PC-3 (cell line): ENCODE measurements at regions not wholly inside any gene's neighbourhood (a gene's known extent, or its start where the extent isn't known, plus 50 kb on each side); places are given as distances from the start of the nearest gene placed in this dataset.

Experiments used
- EZH2 ChIP-seq: fragments of 300-600 bp; sonication (generic); IDR thresholded peaks from one replicate; pipeline ENCODE4 v1.6.1; 2017; ENCODE audit warnings: antibody characterized with exemption, mild to moderate bottlenecking, low read length; ENCODE audit not compliant: unreplicated experiment
- EZH2phosphoT487 ChIP-seq: fragments of 300-600 bp; sonication (generic); IDR thresholded peaks from 2 replicates; pipeline ENCODE4 v1.6.1; 2018; ENCODE audit warnings: mild to moderate bottlenecking, antibody characterized with exemption, low read length, borderline replicate concordance
- TF ChIP-seq, protein P1 (sequence below): fragments of 300-600 bp; sonication (generic); conservative IDR thresholded peaks from 2 replicates; pipeline ENCODE4 v1.5.1; 2017; ENCODE audit warnings: antibody characterized with exemption, low read depth, mild to moderate bottlenecking, low read length

DNA sequence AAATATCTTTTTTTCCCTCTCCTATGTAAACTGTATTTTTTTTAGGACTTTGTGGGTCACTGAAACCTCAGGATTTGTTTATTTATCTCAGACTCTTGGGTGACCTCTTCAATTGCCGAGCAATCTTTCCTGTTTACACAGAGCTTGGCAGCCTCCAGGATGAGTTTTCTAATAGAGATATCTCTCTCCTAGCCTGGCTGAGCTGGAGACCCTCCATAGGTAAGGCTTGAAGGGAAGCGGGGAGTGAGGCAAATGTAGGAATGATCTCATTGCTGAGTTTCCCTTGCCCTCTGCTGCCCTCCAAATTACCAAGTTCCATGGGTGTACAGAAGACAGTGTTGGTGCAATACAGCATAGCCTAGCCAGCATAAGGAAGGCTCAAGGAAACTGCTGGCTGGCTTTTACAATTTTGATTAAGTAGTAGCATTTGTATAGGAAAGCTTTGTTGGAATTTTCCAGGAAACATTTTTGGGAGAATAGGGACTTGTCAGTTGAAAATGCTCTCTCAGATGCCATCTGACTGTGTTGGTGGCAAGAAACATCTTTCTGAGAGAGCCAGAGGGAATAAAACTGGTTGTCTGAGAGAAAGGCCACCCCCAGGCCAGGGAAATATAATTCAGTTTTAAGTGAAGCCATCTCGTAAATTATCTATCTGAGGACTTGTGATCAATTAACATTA, 116.0 kb downstream of the NMUR2 start:
- TF ChIP-seq, protein P1, sequence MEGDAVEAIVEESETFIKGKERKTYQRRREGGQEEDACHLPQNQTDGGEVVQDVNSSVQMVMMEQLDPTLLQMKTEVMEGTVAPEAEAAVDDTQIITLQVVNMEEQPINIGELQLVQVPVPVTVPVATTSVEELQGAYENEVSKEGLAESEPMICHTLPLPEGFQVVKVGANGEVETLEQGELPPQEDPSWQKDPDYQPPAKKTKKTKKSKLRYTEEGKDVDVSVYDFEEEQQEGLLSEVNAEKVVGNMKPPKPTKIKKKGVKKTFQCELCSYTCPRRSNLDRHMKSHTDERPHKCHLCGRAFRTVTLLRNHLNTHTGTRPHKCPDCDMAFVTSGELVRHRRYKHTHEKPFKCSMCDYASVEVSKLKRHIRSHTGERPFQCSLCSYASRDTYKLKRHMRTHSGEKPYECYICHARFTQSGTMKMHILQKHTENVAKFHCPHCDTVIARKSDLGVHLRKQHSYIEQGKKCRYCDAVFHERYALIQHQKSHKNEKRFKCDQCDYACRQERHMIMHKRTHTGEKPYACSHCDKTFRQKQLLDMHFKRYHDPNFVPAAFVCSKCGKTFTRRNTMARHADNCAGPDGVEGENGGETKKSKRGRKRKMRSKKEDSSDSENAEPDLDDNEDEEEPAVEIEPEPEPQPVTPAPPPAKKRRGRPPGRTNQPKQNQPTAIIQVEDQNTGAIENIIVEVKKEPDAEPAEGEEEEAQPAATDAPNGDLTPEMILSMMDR: no peak
- TF ChIP-seq EZH2: no peak
- TF ChIP-seq EZH2phosphoT487: no peak
